GM23248 (cell line): ENCODE measurements at regions not wholly inside any gene's neighbourhood (a gene's known extent, or its start where the extent isn't known, plus 50 kb on each side); places are given as distances from the start of the nearest gene placed in this dataset.

Experiments used
- EZH2 ChIP-seq: fragments of 200-600 bp; sonication (generic); IDR thresholded peaks from 2 replicates; pipeline ENCODE4 v1.6.1; 2018; ENCODE audit warnings: antibody characterized with exemption, mild to moderate bottlenecking; ENCODE audit not compliant: insufficient read depth, poor library complexity, severe bottlenecking
- EZH2phosphoT487 ChIP-seq: fragments of 200-600 bp; sonication (generic); IDR thresholded peaks from 2 replicates; pipeline ENCODE4 v1.6.1; 2018; ENCODE audit warnings: antibody characterized with exemption, moderate library complexity, mild to moderate bottlenecking, low read depth; ENCODE audit not compliant: insufficient read depth

DNA sequence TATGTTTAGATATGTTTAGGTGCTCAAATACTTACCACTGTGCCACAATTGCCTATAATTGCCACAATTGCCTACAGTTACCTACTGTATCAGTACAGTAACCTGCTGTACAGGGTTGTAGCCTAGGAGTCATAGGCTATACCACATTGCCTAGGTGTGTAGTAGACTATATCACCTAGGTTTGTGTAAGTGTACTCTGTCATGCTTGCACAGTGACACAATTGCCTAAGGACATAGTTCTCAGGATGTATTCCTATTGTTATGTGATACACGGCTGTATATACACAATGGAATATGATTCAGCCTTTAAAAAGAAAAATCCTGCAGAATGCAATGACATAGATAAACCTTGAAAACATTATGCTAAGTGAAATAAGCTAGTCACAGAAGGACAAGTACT is 264.8 kb downstream of the RAP2B start:
- no peak for TF ChIP-seq EZH2
- no peak for TF ChIP-seq EZH2phosphoT487
